Kidney (tissue), 13 donors: ENCODE measurements at regions not wholly inside any gene's neighbourhood (a gene's known extent, or its start where the extent isn't known, plus 50 kb on each side); places are given as distances from the start of the nearest gene placed in this dataset.
A peak's percentile ranks its signal among the peaks of the same experiment; 100 is the strongest.

Source experiments
- DNase-seq, 5 donors: peaks; one replicate each; pipeline ENCODE4 v3.0.0-alpha.2; 2013 to 2020
- FAIRE-seq: peaks from 2 replicates; lab custom pipeline; 2012; peaks lifted over from hg19 to GRCh38; lab: Jason Lieb, UNC
- H3K27ac ChIP-seq, 2 donors: one replicate each; pipeline ENCODE4 v1.7.0; 2013; ENCODE audit warnings: low read depth in 2 of 2, low read length in 2 of 2, inconsistent platforms in 1 of 2
- H3K27me3 ChIP-seq: one replicate; pipeline ENCODE4 v1.7.1; 2013; ENCODE audit warnings: low read length, inconsistent platforms; ENCODE audit not compliant: control insufficient read depth, insufficient read depth
- H3K36me3 ChIP-seq, 3 donors: one replicate each; pipeline versions ENCODE4 v1.7.0 to v1.7.1; 2013; ENCODE audit warnings: low read length in 3 of 3, control low read depth in 1 of 3, inconsistent platforms in 1 of 3; ENCODE audit not compliant: insufficient read depth in 3 of 3, control insufficient read depth in 2 of 3
- H3K4me1 ChIP-seq, 3 donors: one replicate each; pipeline versions ENCODE4 v1.7.0 to v1.7.1; 2013; ENCODE audit warnings: low read length in 3 of 3, inconsistent platforms in 1 of 3, low read depth in 1 of 3; ENCODE audit not compliant: control insufficient read depth in 2 of 3, insufficient read depth in 2 of 3
- H3K4me3 ChIP-seq, 3 donors: one replicate each; pipeline versions ENCODE4 v1.7.0 to v1.8.1; 2013; ENCODE audit warnings: low read length in 3 of 3, control low read depth in 1 of 3, inconsistent platforms in 1 of 3
- H3K9ac ChIP-seq, 3 donors: one replicate each; pipeline versions ENCODE4 v1.7.0 to v1.7.1; 2013; ENCODE audit warnings: low read length in 3 of 3, control low read depth in 1 of 3, inconsistent platforms in 1 of 3
- H3K9me3 ChIP-seq, 3 donors: one replicate each; pipeline versions ENCODE4 v1.7.0 to v1.7.1; 2013; ENCODE audit warnings: low read length in 3 of 3, control low read depth in 1 of 3, inconsistent platforms in 1 of 3; ENCODE audit not compliant: control insufficient read depth in 2 of 3, insufficient read depth in 1 of 3
- CTCF ChIP-seq: IDR thresholded peaks from 3 replicates; pipeline ENCODE4 v1.5.1; 2012; ENCODE audit warnings: mild to moderate bottlenecking, moderate library complexity, borderline replicate concordance; ENCODE audit not compliant: insufficient read depth; ENCODE audit errors: extremely low read depth
- intact Hi-C: fragments of 100-400 bp; cut with DNase I; formaldehyde crosslinking; loops from one replicate; pipeline ENCODE4 v1.11.1; 2022
- donor health status: control.
- donor health status: control.
- donor health status: control.
- donor health status: control.
- donor health status: control.
- donor health status: DM: yes; HTN: yes; CAD: no.
- donor health status: Normal renal cell carcinoma (clear cell type).

- intact Hi-C loops: no loop called here
- no peaks in the 10 kb centered on the region for H3K27me3 ChIP-seq
- H3K9me3 ChIP-seq: no peaks in the 10 kb centered on the region
- no peaks in the 10 kb centered on the region for H3K4me1 ChIP-seq
- H3K4me3 ChIP-seq: no peak overlapping the region
- H3K36me3 ChIP-seq: no peaks in the 10 kb centered on the region
- no peak for TF ChIP-seq CTCF
- no peak for DNase-seq
- no peak overlapping the region for H3K27ac ChIP-seq
- no peak overlapping the region for H3K9ac ChIP-seq
- no peak for FAIRE-seq
Observed at GRCh38 chr2:66794070-66794469, 359.1 kb downstream of the MEIS1 start.

GRCh38 chr2:66794551-66794950 lies 359.6 kb downstream of the MEIS1 start:
- no peak overlapping the region for H3K4me3 ChIP-seq
- H3K27ac ChIP-seq: no peak overlapping the region
- DNase-seq: no peak
- no peaks in the 10 kb centered on the region for H3K27me3 ChIP-seq
- no peak for FAIRE-seq
- no peaks in the 10 kb centered on the region for H3K9me3 ChIP-seq
- TF ChIP-seq CTCF: no peak
- intact Hi-C loops: no loop called here
- no peak overlapping the region for H3K9ac ChIP-seq
- H3K4me1 ChIP-seq: no peaks in the 10 kb centered on the region
- H3K36me3 ChIP-seq: no peaks in the 10 kb centered on the region

GRCh38 chr2:66802877-66803276 lies 368.0 kb downstream of the MEIS1 start:
- Histone ChIP-seq H3K9ac (no peak overlapping the region), H3K36me3 (no peaks in the 10 kb centered on the region), H3K4me3 (no peak overlapping the region), H3K27ac (no peak overlapping the region), H3K27me3 (no peaks in the 10 kb centered on the region), H3K4me1 (no peaks in the 10 kb centered on the region), H3K9me3 (no peaks in the 10 kb centered on the region)
- no peak for FAIRE-seq
- no peak for TF ChIP-seq CTCF
- DNase-seq: no peak
- intact Hi-C loops: no loop called here

- Histone ChIP-seq H3K9ac (no peak overlapping the region), H3K4me1 (no peaks in the 10 kb centered on the region), H3K4me3 (no peak overlapping the region), H3K9me3 (no peaks in the 10 kb centered on the region), H3K27me3 (no peaks in the 10 kb centered on the region), H3K27ac (no peak overlapping the region), H3K36me3 (no peaks in the 10 kb centered on the region)
- no peak for TF ChIP-seq CTCF
- FAIRE-seq (no peak), DNase-seq (peak in 2 of 5 donors; percentile 72 to 92)
- intact Hi-C loops: no loop called here
Observed at GRCh38 chr2:66803726-66804125, 368.8 kb downstream of the MEIS1 start.
